ENCODE measurements at regions not wholly inside any gene's neighbourhood (a gene's known extent, or its start where the extent isn't known, plus 50 kb on each side); places are given as distances from the start of the nearest gene placed in this dataset.

GRCh38 chr13:63297163-63297562 lies 1881.5 kb upstream of the PCDH20 start:
- TF ChIP-seq ZBTB7A (IDR thresholded peaks at IDR 0.05; ENCODE audit: low read depth) (no peak), YY1 (IDR thresholded peaks at IDR 0.05; ENCODE audit: low read depth) (no peak), MAX (IDR thresholded peaks at IDR 0.05) (no peak), REST (IDR thresholded peaks at IDR 0.05; ENCODE audit: low read depth) (no peak), TAF1 (IDR thresholded peaks at IDR 0.05; ENCODE audit: low read depth) (no peak), EP300 (IDR thresholded peaks at IDR 0.05; ENCODE audit: borderline replicate concordance) (no peak), EGR1 (IDR thresholded peaks at IDR 0.05) (no peak), RAD21 (IDR thresholded peaks at IDR 0.05; ENCODE audit: low read depth) (no peak), FOXM1 (IDR thresholded peaks at IDR 0.05; ENCODE audit: borderline replicate concordance, low read depth) (no peak), CEBPB (IDR thresholded peaks at IDR 0.05) (no peak), NFIC (IDR thresholded peaks at IDR 0.05) (no peak), CREB1 (IDR thresholded peaks at IDR 0.05; ENCODE audit: low read depth) (no peak)
